Omental fat pad (tissue), 3 donors: ENCODE measurements at regions not wholly inside any gene's neighbourhood (a gene's known extent, or its start where the extent isn't known, plus 50 kb on each side); places are given as distances from the start of the nearest gene placed in this dataset.

ENCODE experiments used
- ATAC-seq: fragments of 150-250 bp; one replicate; pipeline ENCODE4 v1.9.1; 2016; ENCODE audit warnings: mild to moderate bottlenecking, moderate library complexity; ENCODE audit not compliant: low FRiP score
- DNase-seq: peaks from one replicate; pipeline ENCODE4 v3.0.0-alpha.2; 2019; ENCODE audit warnings: low spot score
- CTCF ChIP-seq, 3 donors: fragments of 450-650 bp; IDR thresholded peaks; one replicate each; pipeline ENCODE4 v1.5.1; 2016 to 2017; ENCODE audit warnings: antibody characterized with exemption in 3 of 3, mild to moderate bottlenecking in 3 of 3, moderate library complexity in 2 of 3

DNA sequence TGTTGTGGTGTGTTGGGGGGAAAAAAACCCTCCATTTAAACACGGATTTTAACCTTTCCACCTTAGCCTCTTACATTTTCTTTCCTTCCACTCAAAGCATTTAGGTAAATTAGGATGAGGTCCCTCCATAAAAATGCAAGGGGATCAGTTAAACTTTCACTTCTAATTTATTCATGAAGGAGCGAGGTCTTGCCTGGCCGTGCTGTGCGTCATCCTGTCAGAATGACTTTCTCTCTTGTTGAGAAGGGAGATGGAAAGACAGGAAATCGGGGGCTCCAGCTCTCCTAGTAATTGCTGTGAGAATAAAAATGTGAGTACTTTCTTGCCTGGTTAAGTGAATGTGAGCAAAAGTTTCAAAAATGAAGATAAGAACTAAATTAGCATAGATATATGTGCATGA lies 962.3 kb upstream of the NR2F2 start:
- no peak for DNase-seq
- no peak for TF ChIP-seq CTCF (IDR thresholded peaks at IDR 0.05)
- ATAC-seq = no peak

DNA sequence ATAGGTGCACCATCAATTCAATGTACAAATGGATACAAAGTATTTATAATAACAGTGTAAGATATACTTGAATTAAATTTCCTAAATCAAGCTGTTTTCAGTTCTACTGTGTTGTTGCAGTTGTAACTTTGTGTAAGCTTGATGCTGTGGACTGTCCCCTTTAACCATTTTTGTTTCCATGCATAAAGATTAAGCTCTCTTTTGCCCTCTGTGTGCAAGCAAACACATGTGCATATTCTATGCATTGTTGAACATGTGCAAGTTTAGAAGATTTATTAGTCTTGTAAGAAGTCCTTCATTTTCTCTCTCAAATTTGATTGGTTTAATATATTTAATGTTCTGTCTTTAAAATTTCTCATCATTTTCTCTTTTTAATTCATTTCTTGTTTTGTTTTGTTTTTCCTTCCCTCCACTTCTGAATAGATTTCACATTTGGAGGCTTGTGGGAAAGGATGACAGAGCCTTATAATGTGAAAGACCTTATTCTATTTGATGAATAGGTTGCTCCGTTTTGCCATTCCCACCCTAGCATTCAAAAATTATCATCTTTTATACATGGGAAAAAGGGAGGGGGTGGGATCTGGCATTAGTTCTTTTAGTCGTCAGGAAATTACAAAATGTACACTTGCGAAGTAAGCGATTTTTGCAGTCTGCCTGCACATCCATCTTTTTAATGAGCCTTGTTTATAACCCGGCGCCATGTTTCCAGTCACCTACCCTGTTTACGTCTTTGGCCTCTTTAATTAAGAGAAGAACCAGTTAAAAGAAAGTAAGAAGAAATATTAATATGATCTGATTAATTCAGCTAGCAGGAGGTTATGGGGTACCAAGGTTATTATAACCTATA lies 961.5 kb upstream of the NR2F2 start:
- TF ChIP-seq CTCF (IDR thresholded peaks at IDR 0.05) = no peak
- ATAC-seq (no peak), DNase-seq (no peak)

- no peak for DNase-seq
- no peak for ATAC-seq
- no peak for TF ChIP-seq CTCF (IDR thresholded peaks at IDR 0.05)
Measured at GRCh38 chr15:95370291-95370690, 960.2 kb upstream of the NR2F2 start.

DNA sequence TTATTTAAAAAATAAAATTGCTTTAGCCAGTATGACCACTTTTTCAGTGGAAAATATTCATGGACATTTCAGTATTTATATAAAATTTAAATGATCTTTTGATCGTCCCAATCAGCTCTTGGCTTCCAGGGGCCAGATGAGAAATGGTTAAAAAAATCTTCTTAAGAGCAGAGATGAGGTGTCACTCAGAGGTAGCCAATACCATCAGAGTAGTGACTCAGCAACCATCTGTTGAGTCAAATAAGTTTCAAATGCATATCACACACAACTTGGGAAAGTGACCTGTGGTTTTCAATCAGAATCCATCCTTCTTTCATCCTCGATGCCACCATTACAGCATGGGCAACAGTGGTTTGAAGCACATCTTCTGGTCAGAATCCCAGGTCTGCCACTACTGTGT lies 958.8 kb upstream of the NR2F2 start:
- DNase-seq (no peak), ATAC-seq (no peak)
- TF ChIP-seq CTCF (IDR thresholded peaks at IDR 0.05) = no peak

- no peak for TF ChIP-seq CTCF (IDR thresholded peaks at IDR 0.05)
- DNase-seq = no peak
- ATAC-seq = no peak
Measured at GRCh38 chr15:95375281-95375680, 955.2 kb upstream of the NR2F2 start.

- ATAC-seq = no peak
- DNase-seq = no peak
- no peak for TF ChIP-seq CTCF (IDR thresholded peaks at IDR 0.05)
Measured at GRCh38 chr15:95377258-95377852, 953.1 kb upstream of the NR2F2 start.
